ENCODE measurements at regions not wholly inside any gene's neighbourhood (a gene's known extent, or its start where the extent isn't known, plus 50 kb on each side); places are given as distances from the start of the nearest gene placed in this dataset.

DNA sequence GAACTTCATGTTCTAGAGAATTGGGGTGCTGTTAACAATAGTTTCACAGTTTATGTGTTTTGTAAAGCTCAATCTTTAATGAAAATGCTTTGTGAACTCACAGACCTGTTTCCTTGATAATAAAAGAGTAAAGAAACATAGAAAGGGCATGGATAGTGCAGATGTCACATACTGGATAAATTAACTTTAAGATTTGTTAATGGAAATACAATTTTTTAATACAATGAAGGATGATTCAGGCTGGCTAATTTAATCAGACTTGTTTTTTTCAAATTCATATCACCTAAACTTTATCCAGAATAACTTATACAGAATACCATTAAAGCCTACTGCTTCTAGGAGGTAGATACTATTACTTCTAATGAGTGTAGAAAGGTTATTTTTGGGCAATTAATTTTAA lies 1033.5 kb upstream of the SLC10A2 start:
- TF ChIP-seq, protein P1, sequence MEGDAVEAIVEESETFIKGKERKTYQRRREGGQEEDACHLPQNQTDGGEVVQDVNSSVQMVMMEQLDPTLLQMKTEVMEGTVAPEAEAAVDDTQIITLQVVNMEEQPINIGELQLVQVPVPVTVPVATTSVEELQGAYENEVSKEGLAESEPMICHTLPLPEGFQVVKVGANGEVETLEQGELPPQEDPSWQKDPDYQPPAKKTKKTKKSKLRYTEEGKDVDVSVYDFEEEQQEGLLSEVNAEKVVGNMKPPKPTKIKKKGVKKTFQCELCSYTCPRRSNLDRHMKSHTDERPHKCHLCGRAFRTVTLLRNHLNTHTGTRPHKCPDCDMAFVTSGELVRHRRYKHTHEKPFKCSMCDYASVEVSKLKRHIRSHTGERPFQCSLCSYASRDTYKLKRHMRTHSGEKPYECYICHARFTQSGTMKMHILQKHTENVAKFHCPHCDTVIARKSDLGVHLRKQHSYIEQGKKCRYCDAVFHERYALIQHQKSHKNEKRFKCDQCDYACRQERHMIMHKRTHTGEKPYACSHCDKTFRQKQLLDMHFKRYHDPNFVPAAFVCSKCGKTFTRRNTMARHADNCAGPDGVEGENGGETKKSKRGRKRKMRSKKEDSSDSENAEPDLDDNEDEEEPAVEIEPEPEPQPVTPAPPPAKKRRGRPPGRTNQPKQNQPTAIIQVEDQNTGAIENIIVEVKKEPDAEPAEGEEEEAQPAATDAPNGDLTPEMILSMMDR (IDR thresholded peaks at IDR 0.05; ENCODE audit: poor library complexity): no peak
- TF ChIP-seq EZH2 (IDR thresholded peaks at IDR 0.05; ENCODE audit: borderline replicate concordance) (no peak), EZH2phosphoT487 (IDR thresholded peaks at IDR 0.05; ENCODE audit: low read depth, severe bottlenecking, unreplicated experiment) (no peak)

Measured in hepatocyte (in vitro differentiated cells).